ENCODE measurements at regions not wholly inside any gene's neighbourhood (a gene's known extent, or its start where the extent isn't known, plus 50 kb on each side); places are given as distances from the start of the nearest gene placed in this dataset.
"Not testable (repeated sequence)": the region's sequence is repeated elsewhere in the genome, so short reads cannot be mapped to it uniquely, and the experiment has no call there.

GRCh38 chr5:91499943-91500531 lies 116.9 kb upstream of the ARRDC3 start:
- Mint-ChIP-seq H3K9me3 (no peaks in the 10 kb centered on the region), H3K4me1 (no peaks in the 10 kb centered on the region), H3K4me3 (no peak overlapping the region), H3K27me3 (no peaks in the 10 kb centered on the region), H3K27ac (no peak overlapping the region), H3K36me3 (no peaks in the 10 kb centered on the region)
- no peak for DNase-seq

- Mint-ChIP-seq H3K27me3 (no peaks in the 10 kb centered on the region), H3K4me1 (peaks cover 24% of the 10 kb centered on the region), H3K9me3 (no peaks in the 10 kb centered on the region), H3K27ac (no peak overlapping the region), H3K36me3 (no peaks in the 10 kb centered on the region), H3K4me3 (no peak overlapping the region)
- DNase-seq, result no peak
Measured at GRCh38 chr5:91495699-91496098, 112.6 kb upstream of the ARRDC3 start.

- Mint-ChIP-seq H3K9me3 (no peaks in the 10 kb centered on the region), H3K4me3 (no peak overlapping the region), H3K4me1 (peaks cover 24% of the 10 kb centered on the region), H3K27ac (no peak overlapping the region), H3K36me3 (no peaks in the 10 kb centered on the region), H3K27me3 (no peaks in the 10 kb centered on the region)
- no peak for DNase-seq
Measured at GRCh38 chr5:91494447-91494996, 111.4 kb upstream of the ARRDC3 start.

GRCh38 chr5:91493086-91493485 lies 110.0 kb upstream of the ARRDC3 start:
- H3K4me3 Mint-ChIP-seq, result no peak overlapping the region
- no peaks in the 10 kb centered on the region for H3K36me3 Mint-ChIP-seq
- DNase-seq, result no peak
- H3K4me1 Mint-ChIP-seq, result peaks cover 24% of the 10 kb centered on the region
- H3K9me3 Mint-ChIP-seq, result no peaks in the 10 kb centered on the region
- H3K27me3 Mint-ChIP-seq, result no peaks in the 10 kb centered on the region
- H3K27ac Mint-ChIP-seq, result no peak overlapping the region

GRCh38 chr5:91491229-91491628 lies 108.1 kb upstream of the ARRDC3 start:
- H3K36me3 Mint-ChIP-seq, result no peaks in the 10 kb centered on the region
- no peak overlapping the region for H3K4me3 Mint-ChIP-seq
- H3K9me3 Mint-ChIP-seq, result peaks cover 3% of the 10 kb centered on the region
- DNase-seq, result no peak
- H3K27ac Mint-ChIP-seq, result no peak overlapping the region
- H3K27me3 Mint-ChIP-seq, result no peaks in the 10 kb centered on the region
- H3K4me1 Mint-ChIP-seq, result peaks cover 24% of the 10 kb centered on the region

- DNase-seq, result no peak
- Mint-ChIP-seq H3K36me3 (no peaks in the 10 kb centered on the region), H3K27me3 (no peaks in the 10 kb centered on the region), H3K9me3 (peaks cover 3% of the 10 kb centered on the region), H3K4me3 (no peak overlapping the region), H3K4me1 (peaks cover 24% of the 10 kb centered on the region), H3K27ac (no peak overlapping the region)
Measured at GRCh38 chr5:91490316-91490715, 107.2 kb upstream of the ARRDC3 start.

- Mint-ChIP-seq H3K27me3 (no peaks in the 10 kb centered on the region), H3K9me3 (peaks cover 3% of the 10 kb centered on the region), H3K4me3 (no peak overlapping the region), H3K27ac (no peak overlapping the region), H3K4me1 (peaks cover 13% of the 10 kb centered on the region), H3K36me3 (no peaks in the 10 kb centered on the region)
- DNase-seq, result no peak
Measured at GRCh38 chr5:91487420-91487819, 104.3 kb upstream of the ARRDC3 start.

GRCh38 chr5:91486638-91487037 lies 103.5 kb upstream of the ARRDC3 start:
- Mint-ChIP-seq H3K27me3 (no peaks in the 10 kb centered on the region), H3K9me3 (peaks cover 3% of the 10 kb centered on the region), H3K4me3 (no peak overlapping the region), H3K4me1 (peaks cover 7% of the 10 kb centered on the region), H3K27ac (no peak overlapping the region), H3K36me3 (no peaks in the 10 kb centered on the region)
- no peak for DNase-seq

GRCh38 chr5:91484662-91485061 lies 101.5 kb upstream of the ARRDC3 start:
- no peaks in the 10 kb centered on the region for H3K36me3 Mint-ChIP-seq
- H3K4me1 Mint-ChIP-seq, result peaks cover 2% of the 10 kb centered on the region
- no peak for DNase-seq
- no peak overlapping the region for H3K4me3 Mint-ChIP-seq
- H3K9me3 Mint-ChIP-seq, result peaks cover 3% of the 10 kb centered on the region
- H3K27me3 Mint-ChIP-seq, result no peaks in the 10 kb centered on the region
- H3K27ac Mint-ChIP-seq, result no peak overlapping the region

- H3K4me3 Mint-ChIP-seq, H3K4me1 Mint-ChIP-seq, H3K9me3 Mint-ChIP-seq, DNase-seq, H3K36me3 Mint-ChIP-seq, H3K27ac Mint-ChIP-seq, H3K27me3 Mint-ChIP-seq: not testable (repeated sequence)
Measured at GRCh38 chr5:91479376-91479775, 96.3 kb upstream of the ARRDC3 start.

GRCh38 chr5:91478096-91478495 lies 95.0 kb upstream of the ARRDC3 start:
- Mint-ChIP-seq H3K27me3 (no peaks in the 10 kb centered on the region), H3K4me3 (no peak overlapping the region), H3K36me3 (no peaks in the 10 kb centered on the region), H3K4me1 (peaks cover 10% of the 10 kb centered on the region), H3K27ac (no peak overlapping the region), H3K9me3 (no peaks in the 10 kb centered on the region)
- no peak for DNase-seq

GRCh38 chr5:91477408-91477807 lies 94.3 kb upstream of the ARRDC3 start:
- Mint-ChIP-seq H3K9me3 (no peaks in the 10 kb centered on the region), H3K27me3 (no peaks in the 10 kb centered on the region), H3K36me3 (no peaks in the 10 kb centered on the region), H3K27ac (peak overlapping the region; percentile 49), H3K4me1 (peaks cover 12% of the 10 kb centered on the region), H3K4me3 (no peak overlapping the region)
- DNase-seq, result no peak

GRCh38 chr5:91474201-91474600 lies 91.1 kb upstream of the ARRDC3 start:
- DNase-seq, result no peak
- Mint-ChIP-seq H3K27me3 (no peaks in the 10 kb centered on the region), H3K36me3 (no peaks in the 10 kb centered on the region), H3K9me3 (no peaks in the 10 kb centered on the region), H3K4me1 (peaks cover 14% of the 10 kb centered on the region), H3K4me3 (no peak overlapping the region), H3K27ac (no peak overlapping the region)

- Mint-ChIP-seq H3K27me3 (no peaks in the 10 kb centered on the region), H3K27ac (no peak overlapping the region), H3K4me1 (peaks cover 17% of the 10 kb centered on the region), H3K36me3 (no peaks in the 10 kb centered on the region), H3K4me3 (no peak overlapping the region), H3K9me3 (no peaks in the 10 kb centered on the region)
- no peak for DNase-seq
Measured at GRCh38 chr5:91472631-91473030, 89.5 kb upstream of the ARRDC3 start.

GRCh38 chr5:91469517-91470165 lies 86.5 kb upstream of the ARRDC3 start:
- H3K27ac Mint-ChIP-seq, result peak overlapping the region; percentile 9
- no peak for DNase-seq
- H3K4me3 Mint-ChIP-seq, result no peak overlapping the region
- no peaks in the 10 kb centered on the region for H3K36me3 Mint-ChIP-seq
- no peaks in the 10 kb centered on the region for H3K27me3 Mint-ChIP-seq
- H3K4me1 Mint-ChIP-seq, result peaks cover 17% of the 10 kb centered on the region
- peaks cover 4% of the 10 kb centered on the region for H3K9me3 Mint-ChIP-seq

All from activated naive CD8-positive, alpha-beta T cell treated with anti-CD3 and anti-CD28 coated beads for 36 hours (primary cell).